ENCODE measurements at regions not wholly inside any gene's neighbourhood (a gene's known extent, or its start where the extent isn't known, plus 50 kb on each side); places are given as distances from the start of the nearest gene placed in this dataset.

DNA sequence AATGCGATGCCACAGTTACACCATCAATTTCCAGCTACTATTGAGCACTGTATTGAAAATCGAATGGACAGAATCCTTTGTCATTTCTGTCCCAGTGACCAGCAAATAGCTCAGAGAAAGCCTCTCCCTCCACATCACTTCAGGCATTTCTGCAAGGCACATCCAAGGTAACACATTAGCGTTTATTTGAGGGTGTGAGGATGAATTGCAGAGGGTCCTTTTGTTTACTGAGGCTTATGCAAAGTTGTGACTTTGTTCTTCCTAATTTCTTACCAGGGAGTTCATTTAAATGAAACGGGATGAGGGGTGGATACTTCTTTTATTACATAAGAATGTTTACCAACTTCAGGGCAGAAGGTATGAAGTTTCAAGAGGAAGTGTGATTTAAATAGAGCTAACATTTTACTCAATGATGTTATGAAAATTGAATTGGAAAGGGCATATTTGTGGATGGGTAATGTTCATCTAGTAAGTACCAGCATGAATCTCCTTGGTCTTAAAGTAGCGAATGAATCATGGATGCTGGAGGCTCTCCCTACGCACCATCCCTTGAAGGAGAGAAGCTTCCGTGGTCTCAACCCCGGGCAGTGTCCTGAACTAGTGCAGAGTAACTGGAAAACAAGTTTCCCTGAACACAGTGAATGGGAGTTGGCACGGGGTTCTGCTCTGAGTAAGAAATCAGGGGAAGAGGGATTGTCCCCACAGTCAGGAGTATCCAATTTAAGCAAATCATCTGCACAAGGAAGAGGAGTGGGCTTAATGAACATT is 756.5 kb downstream of the GALR1 start:
- TF ChIP-seq, protein P1, sequence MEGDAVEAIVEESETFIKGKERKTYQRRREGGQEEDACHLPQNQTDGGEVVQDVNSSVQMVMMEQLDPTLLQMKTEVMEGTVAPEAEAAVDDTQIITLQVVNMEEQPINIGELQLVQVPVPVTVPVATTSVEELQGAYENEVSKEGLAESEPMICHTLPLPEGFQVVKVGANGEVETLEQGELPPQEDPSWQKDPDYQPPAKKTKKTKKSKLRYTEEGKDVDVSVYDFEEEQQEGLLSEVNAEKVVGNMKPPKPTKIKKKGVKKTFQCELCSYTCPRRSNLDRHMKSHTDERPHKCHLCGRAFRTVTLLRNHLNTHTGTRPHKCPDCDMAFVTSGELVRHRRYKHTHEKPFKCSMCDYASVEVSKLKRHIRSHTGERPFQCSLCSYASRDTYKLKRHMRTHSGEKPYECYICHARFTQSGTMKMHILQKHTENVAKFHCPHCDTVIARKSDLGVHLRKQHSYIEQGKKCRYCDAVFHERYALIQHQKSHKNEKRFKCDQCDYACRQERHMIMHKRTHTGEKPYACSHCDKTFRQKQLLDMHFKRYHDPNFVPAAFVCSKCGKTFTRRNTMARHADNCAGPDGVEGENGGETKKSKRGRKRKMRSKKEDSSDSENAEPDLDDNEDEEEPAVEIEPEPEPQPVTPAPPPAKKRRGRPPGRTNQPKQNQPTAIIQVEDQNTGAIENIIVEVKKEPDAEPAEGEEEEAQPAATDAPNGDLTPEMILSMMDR (IDR thresholded peaks at IDR 0.05): no peak
- TF ChIP-seq POLR2A (IDR thresholded peaks at IDR 0.05): no peak
